PC-9 (cell line): ENCODE measurements at regions not wholly inside any gene's neighbourhood (a gene's known extent, or its start where the extent isn't known, plus 50 kb on each side); places are given as distances from the start of the nearest gene placed in this dataset.

Experiments
- BruUV-seq: library from RNA; stranded (reverse); fragments of 400-500 nt; replicated peaks from 2 replicates; lab custom pipeline; 2021; lab: Mats Ljungman, UMichigan
- CTCF ChIA-PET: fragments of 300-600 bp; sonication (Branson Sonifier 250); formaldehyde crosslinking; loops from one replicate; lab custom pipeline; 2022; ENCODE audit warnings: antibody characterized with exemption; lab: Charles Lee
- POLR2A ChIA-PET: fragments of 300-600 bp; sonication (Branson Sonifier 250); formaldehyde crosslinking; loops from one replicate; lab custom pipeline; 2022; ENCODE audit warnings: antibody characterized with exemption; ENCODE audit not compliant: unreplicated experiment; lab: Charles Lee
- DNase-seq, 2 experiments: peaks; one replicate each; pipeline versions ENCODE4 v3.0.0 to v3.0.0-alpha.2; 2015 to 2022; ENCODE audit warnings: mixed read lengths in 1 of 2
- H2AFZ ChIP-seq: fragments of 200-600 bp; sonication (generic); 2 replicates; pipeline ENCODE4 v1.8.1; 2017; ENCODE audit warnings: antibody characterized with exemption
- H3F3A ChIP-seq: fragments of 200-600 bp; sonication (generic); 2 replicates; pipeline ENCODE4 v1.8.1; 2017; ENCODE audit warnings: antibody characterized with exemption, mild to moderate bottlenecking, low read depth; ENCODE audit not compliant: insufficient read depth
- H3K27ac ChIP-seq: fragments of 200-600 bp; sonication (generic); 2 replicates; pipeline ENCODE4 v1.6.1; 2016; ENCODE audit warnings: mixed run types
- H3K27me3 ChIP-seq: fragments of 200-600 bp; sonication (generic); 2 replicates; pipeline ENCODE4 v1.6.1; 2016; ENCODE audit warnings: low read depth, mixed run types; ENCODE audit not compliant: insufficient read depth
- H3K36me3 ChIP-seq: fragments of 200-600 bp; sonication (generic); 2 replicates; pipeline ENCODE4 v1.6.1; 2016; ENCODE audit warnings: low read depth, mixed run types
- H3K4me1 ChIP-seq: fragments of 200-600 bp; sonication (generic); replicated peaks from 2 replicates; pipeline ENCODE4 v1.6.1; 2016; ENCODE audit warnings: mixed run types; ENCODE audit not compliant: insufficient read depth
- H3K4me2 ChIP-seq: fragments of 200-600 bp; sonication (generic); 2 replicates; pipeline ENCODE4 v1.6.1; 2017; ENCODE audit warnings: mixed run types
- H3K4me3 ChIP-seq: fragments of 200-600 bp; sonication (generic); 2 replicates; pipeline ENCODE4 v1.6.1; 2016; ENCODE audit warnings: mixed run types
- H3K79me2 ChIP-seq: fragments of 200-600 bp; sonication (generic); 2 replicates; pipeline ENCODE4 v1.6.1; 2017; ENCODE audit warnings: low read depth, mixed run types
- H3K9me2 ChIP-seq: fragments of 200-600 bp; sonication (generic); 2 replicates; pipeline ENCODE4 v1.8.1; 2017; ENCODE audit warnings: mild to moderate bottlenecking; ENCODE audit not compliant: insufficient read depth
- H3K9me3 ChIP-seq: fragments of 200-600 bp; sonication (generic); 2 replicates; pipeline ENCODE4 v1.8.1; 2016; ENCODE audit warnings: low read depth; ENCODE audit not compliant: insufficient read depth
- H4K20me1 ChIP-seq: fragments of 200-600 bp; sonication (generic); 2 replicates; pipeline ENCODE4 v1.8.1; 2017; ENCODE audit not compliant: insufficient read depth
- CTCF ChIP-seq: fragments of 200-600 bp; sonication (generic); conservative IDR thresholded peaks from 2 replicates; pipeline ENCODE4 v1.6.1; 2017; ENCODE audit warnings: mixed run types, antibody characterized with exemption, mild to moderate bottlenecking, moderate library complexity
- EZH2 ChIP-seq: fragments of 200-600 bp; sonication (generic); IDR thresholded peaks from 2 replicates; pipeline ENCODE4 v1.8.0; 2017; ENCODE audit warnings: antibody characterized with exemption, low read depth
- intact Hi-C: fragments of 100-400 bp; cut with micrococcal nuclease; formaldehyde crosslinking; loops from one replicate; pipeline ENCODE4 v1.10.0; 2022; ENCODE audit not compliant: unreplicated experiment

DNA sequence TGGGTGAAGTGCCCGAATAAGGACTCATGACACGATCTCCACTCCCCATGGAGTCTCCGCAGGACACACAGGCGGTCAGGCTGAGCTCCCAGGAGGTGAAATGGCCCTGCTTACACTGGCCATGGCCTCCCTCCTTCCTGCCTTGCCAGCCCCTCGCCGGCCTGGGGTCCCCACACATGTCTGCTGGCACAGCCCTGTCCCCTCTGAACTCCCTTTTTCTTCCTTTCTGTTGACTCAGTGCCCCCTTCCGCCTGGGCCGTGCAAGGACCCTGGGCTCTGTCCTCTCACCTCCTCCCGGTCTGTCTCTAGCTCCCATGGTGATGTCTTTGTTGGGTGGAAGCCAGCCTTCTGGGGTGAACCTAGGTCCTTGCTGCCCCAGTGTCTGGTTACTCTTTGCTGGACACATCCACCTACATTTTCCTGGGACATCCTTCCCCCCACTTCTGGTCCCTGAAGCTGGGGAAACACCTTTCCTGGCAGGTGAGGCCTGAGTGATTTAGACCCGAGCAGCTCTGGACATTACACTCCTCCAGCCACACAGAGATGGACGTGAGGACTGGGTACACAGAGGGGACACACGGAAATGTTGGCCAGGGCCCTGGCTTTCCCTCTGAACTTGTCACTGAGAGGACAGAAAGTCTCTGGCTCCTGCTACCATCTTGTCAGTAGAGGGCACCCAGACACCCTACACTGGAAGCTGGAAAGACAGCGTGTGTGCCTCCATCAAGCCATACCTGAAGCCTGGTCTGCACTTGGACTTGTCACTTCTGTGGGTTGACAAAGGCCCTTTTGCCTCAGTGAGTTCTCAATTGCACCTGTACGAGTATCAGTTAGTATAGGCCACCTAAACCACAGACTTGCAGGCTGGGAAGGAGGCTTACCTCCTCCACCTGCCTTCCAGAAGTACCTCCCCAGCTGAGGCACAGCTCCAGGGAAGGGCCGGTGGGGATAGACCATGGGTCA is 864.3 kb downstream of the TBC1D22A start:
- Histone ChIP-seq H4K20me1 (no peaks in the 10 kb centered on the region), H2AFZ (no peak overlapping the region), H3K9me3 (no peaks in the 10 kb centered on the region; the same call in 1 of the 2 replicates), H3K4me2 (peak overlapping the region; percentile 2; the same call in 1 of the 2 replicates), H3K4me1 (peaks cover 12% of the 10 kb centered on the region; the same call in 1 of the 2 replicates), H3K4me3 (no peak overlapping the region), H3K27me3 (peaks cover 42% of the 10 kb centered on the region), H3K36me3 (no peaks in the 10 kb centered on the region), H3K9me2 (no peaks in the 10 kb centered on the region), H3K27ac (no peak overlapping the region), H3F3A (peaks cover 8% of the 10 kb centered on the region; the same call in 1 of the 2 replicates), H3K79me2 (no peaks in the 10 kb centered on the region)
- peak; percentile 41; the same call in 1 of the 2 replicates for TF ChIP-seq CTCF
- TF ChIP-seq EZH2 = no peak
- ChIA-PET POLR2A (interaction anchor here (0.7 kb wide), 2 partner anchors 247 to 1680 kb away, joined by 3 to 5 read pairs; no protein-coding TSS in a partner anchor), CTCF (no interaction called here)
- BruUV-seq = no TSS peak
- no peak for DNase-seq
- intact Hi-C loops = no loop called here

GRCh38 chr22:47625531-47626427 is 863.3 kb downstream of the TBC1D22A start:
- no peaks in the 10 kb centered on the region; the same call in 1 of the 2 replicates for H3K9me3 ChIP-seq
- H3K4me3 ChIP-seq = no peak overlapping the region
- intact Hi-C loops = no loop called here
- no TSS peak for BruUV-seq
- H3K27ac ChIP-seq = no peak overlapping the region
- no peaks in the 10 kb centered on the region for H3K79me2 ChIP-seq
- no peak for DNase-seq
- H2AFZ ChIP-seq = no peak overlapping the region
- no peak overlapping the region for H3K4me2 ChIP-seq
- H3K27me3 ChIP-seq = peaks cover 51% of the 10 kb centered on the region
- POLR2A ChIA-PET = no interaction called here
- CTCF ChIA-PET = no interaction called here
- TF ChIP-seq EZH2 (no peak), CTCF (no peak)
- peaks cover 8% of the 10 kb centered on the region; the same call in 1 of the 2 replicates for H3F3A ChIP-seq
- no peaks in the 10 kb centered on the region for H4K20me1 ChIP-seq
- H3K9me2 ChIP-seq = no peaks in the 10 kb centered on the region
- H3K36me3 ChIP-seq = no peaks in the 10 kb centered on the region
- H3K4me1 ChIP-seq = peaks cover 12% of the 10 kb centered on the region; the same call in 1 of the 2 replicates

GRCh38 chr22:47625013-47625385 is 862.5 kb downstream of the TBC1D22A start:
- ChIA-PET POLR2A (no interaction called here), CTCF (no interaction called here)
- H2AFZ ChIP-seq = no peak overlapping the region
- no peak overlapping the region for H3K27ac ChIP-seq
- H3K27me3 ChIP-seq = peaks cover 59% of the 10 kb centered on the region
- BruUV-seq = no TSS peak
- H3K9me2 ChIP-seq = no peaks in the 10 kb centered on the region
- H3F3A ChIP-seq = peaks cover 8% of the 10 kb centered on the region; the same call in 1 of the 2 replicates
- H3K4me2 ChIP-seq = no peak overlapping the region
- no peaks in the 10 kb centered on the region for H3K36me3 ChIP-seq
- no peak for DNase-seq
- no peak for TF ChIP-seq CTCF
- no peak for TF ChIP-seq EZH2
- no peaks in the 10 kb centered on the region; the same call in 1 of the 2 replicates for H3K9me3 ChIP-seq
- peaks cover 12% of the 10 kb centered on the region; the same call in 1 of the 2 replicates for H3K4me1 ChIP-seq
- H4K20me1 ChIP-seq = no peaks in the 10 kb centered on the region
- intact Hi-C loops = no loop called here
- H3K79me2 ChIP-seq = no peaks in the 10 kb centered on the region
- H3K4me3 ChIP-seq = no peak overlapping the region
